Activated B cell treated with CpG ODN at 0.5 μM for 24 hours (primary cell): ENCODE measurements at regions not wholly inside any gene's neighbourhood (a gene's known extent, or its start where the extent isn't known, plus 50 kb on each side); places are given as distances from the start of the nearest gene placed in this dataset.
"Not testable (repeated sequence)": the region's sequence is repeated elsewhere in the genome, so short reads cannot be mapped to it uniquely, and the experiment has no call there.

Experiments used
- ATAC-seq: fragments of 200-7000 bp; cut with Tn5 transposase; one replicate; pipeline ENCODE4 v1.10.0; 2021; ENCODE audit warnings: low read depth, mild to moderate bottlenecking, moderate library complexity
- CTCF ChIA-PET: fragments of 350-600 bp; sonication (Branson Sonifier 250); formaldehyde crosslinking; loops from one replicate; lab custom pipeline; 2021; ENCODE audit warnings: antibody characterized with exemption; lab: Charles Lee
- POLR2A ChIA-PET: fragments of 350-600 bp; sonication (Branson Sonifier 250); formaldehyde crosslinking; loops from one replicate; lab custom pipeline; 2021; ENCODE audit warnings: antibody characterized with exemption; lab: Charles Lee
- DNase-seq: peaks from one replicate; pipeline ENCODE4 v3.0.0; 2022
- H3K27ac Mint-ChIP-seq: one replicate; pipeline ENCODE4 v1.8.0; 2020; ENCODE audit warnings: mixed read lengths
- H3K27me3 Mint-ChIP-seq: one replicate; pipeline ENCODE4 v1.8.0; 2021; ENCODE audit warnings: mixed read lengths
- H3K36me3 Mint-ChIP-seq: one replicate; pipeline ENCODE4 v1.8.0; 2021; ENCODE audit warnings: low read depth, mixed read lengths
- H3K4me1 Mint-ChIP-seq: one replicate; pipeline ENCODE4 v1.8.0; 2021; ENCODE audit warnings: mixed read lengths
- H3K4me3 Mint-ChIP-seq: one replicate; pipeline ENCODE4 v1.8.0; 2020; ENCODE audit warnings: mild to moderate bottlenecking, mixed read lengths
- H3K9me3 Mint-ChIP-seq: one replicate; pipeline ENCODE4 v1.8.0; 2020; ENCODE audit warnings: mixed read lengths
- intact Hi-C: fragments of 100-400 bp; cut with micrococcal nuclease; formaldehyde crosslinking; loops from one replicate; pipeline ENCODE4 v1.15.1; 2024
- TF ChIP-seq, protein P1 (sequence below): fragments of 200-600 bp; IDR thresholded peaks from one replicate; pipeline ENCODE4 v1.8.0; 2022; ENCODE audit warnings: antibody characterized with exemption, mild to moderate bottlenecking

DNA sequence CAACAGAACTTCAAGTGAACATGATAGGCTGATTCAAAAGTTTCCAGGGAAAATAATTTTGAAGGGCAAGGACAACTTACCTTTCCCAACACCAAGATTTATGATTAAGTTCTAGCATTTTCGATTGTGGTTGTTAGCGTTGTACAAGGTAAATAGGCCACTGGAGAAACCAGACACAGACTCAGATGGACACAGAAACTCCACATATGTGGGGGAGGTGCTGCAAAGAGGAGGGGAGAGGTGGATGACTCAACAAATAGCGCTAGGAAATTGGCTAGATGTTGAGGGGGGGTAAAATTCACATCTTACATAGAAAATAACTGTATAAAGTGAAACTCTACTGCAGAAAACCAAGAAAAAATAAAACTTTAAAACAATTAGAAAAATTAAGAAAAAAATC is 564.4 kb downstream of the MATN1 start:
- ChIA-PET POLR2A (no interaction called here), CTCF (no interaction called here)
- DNase-seq (no peak), ATAC-seq (no peak)
- H3K9me3 Mint-ChIP-seq, result peaks cover 8% of the 10 kb centered on the region
- H3K27ac Mint-ChIP-seq, result no peak overlapping the region
- intact Hi-C loops, result no loop called here
- TF ChIP-seq, protein P1, sequence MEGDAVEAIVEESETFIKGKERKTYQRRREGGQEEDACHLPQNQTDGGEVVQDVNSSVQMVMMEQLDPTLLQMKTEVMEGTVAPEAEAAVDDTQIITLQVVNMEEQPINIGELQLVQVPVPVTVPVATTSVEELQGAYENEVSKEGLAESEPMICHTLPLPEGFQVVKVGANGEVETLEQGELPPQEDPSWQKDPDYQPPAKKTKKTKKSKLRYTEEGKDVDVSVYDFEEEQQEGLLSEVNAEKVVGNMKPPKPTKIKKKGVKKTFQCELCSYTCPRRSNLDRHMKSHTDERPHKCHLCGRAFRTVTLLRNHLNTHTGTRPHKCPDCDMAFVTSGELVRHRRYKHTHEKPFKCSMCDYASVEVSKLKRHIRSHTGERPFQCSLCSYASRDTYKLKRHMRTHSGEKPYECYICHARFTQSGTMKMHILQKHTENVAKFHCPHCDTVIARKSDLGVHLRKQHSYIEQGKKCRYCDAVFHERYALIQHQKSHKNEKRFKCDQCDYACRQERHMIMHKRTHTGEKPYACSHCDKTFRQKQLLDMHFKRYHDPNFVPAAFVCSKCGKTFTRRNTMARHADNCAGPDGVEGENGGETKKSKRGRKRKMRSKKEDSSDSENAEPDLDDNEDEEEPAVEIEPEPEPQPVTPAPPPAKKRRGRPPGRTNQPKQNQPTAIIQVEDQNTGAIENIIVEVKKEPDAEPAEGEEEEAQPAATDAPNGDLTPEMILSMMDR, result no peak
- H3K36me3 Mint-ChIP-seq, result no peaks in the 10 kb centered on the region
- no peak overlapping the region for H3K4me3 Mint-ChIP-seq
- peaks cover 16% of the 10 kb centered on the region for H3K27me3 Mint-ChIP-seq
- H3K4me1 Mint-ChIP-seq, result no peaks in the 10 kb centered on the region

DNA sequence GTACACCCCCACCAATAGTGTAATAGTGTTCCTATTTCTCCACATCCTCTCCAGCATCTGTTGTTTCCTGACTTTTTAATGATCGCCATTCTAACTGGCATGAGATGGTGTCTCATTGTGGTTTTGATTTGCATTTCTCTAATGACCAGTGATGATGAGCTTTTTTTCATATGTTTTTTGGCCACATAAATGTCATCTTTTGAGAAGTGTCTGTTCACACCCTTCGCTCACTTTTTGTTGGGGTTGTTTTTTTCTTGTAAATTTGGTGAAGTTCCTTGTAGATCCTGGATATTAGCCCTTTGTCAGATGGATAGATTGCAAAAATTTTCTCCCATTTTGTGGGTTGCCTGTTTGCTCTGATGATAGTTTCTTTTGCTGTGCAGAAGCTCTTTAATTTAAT is 567.7 kb downstream of the MATN1 start:
- H3K36me3 Mint-ChIP-seq, H3K4me1 Mint-ChIP-seq, H3K4me3 Mint-ChIP-seq, intact Hi-C loops, CTCF ChIA-PET, DNase-seq, H3K27ac Mint-ChIP-seq, H3K27me3 Mint-ChIP-seq, ATAC-seq, POLR2A ChIA-PET: not testable (repeated sequence)
- H3K9me3 Mint-ChIP-seq, result peaks cover 21% of the 10 kb centered on the region

DNA sequence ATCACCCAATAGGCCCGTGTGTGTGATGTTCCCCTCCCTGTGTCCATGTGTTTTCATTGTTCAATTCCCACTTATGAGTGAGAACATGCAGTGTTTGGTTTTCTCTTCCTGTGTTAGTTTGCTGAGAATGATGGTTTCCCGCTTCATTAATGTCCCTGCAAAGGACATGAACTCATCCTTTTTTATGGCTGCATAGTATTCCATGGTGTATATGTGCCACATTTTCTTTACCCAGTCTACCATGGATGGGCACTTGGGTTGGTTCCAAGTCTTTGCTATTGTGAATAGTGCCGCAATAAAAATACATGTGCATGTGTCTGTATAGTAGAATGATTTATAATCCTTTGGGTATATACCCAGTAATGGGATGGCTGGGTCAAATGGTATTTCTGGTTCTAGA is 568.1 kb downstream of the MATN1 start:
- H3K4me1 Mint-ChIP-seq, intact Hi-C loops, H3K27ac Mint-ChIP-seq, H3K36me3 Mint-ChIP-seq, H3K27me3 Mint-ChIP-seq, H3K4me3 Mint-ChIP-seq, DNase-seq, POLR2A ChIA-PET, ATAC-seq, CTCF ChIA-PET: not testable (repeated sequence)
- peaks cover 21% of the 10 kb centered on the region for H3K9me3 Mint-ChIP-seq

DNA sequence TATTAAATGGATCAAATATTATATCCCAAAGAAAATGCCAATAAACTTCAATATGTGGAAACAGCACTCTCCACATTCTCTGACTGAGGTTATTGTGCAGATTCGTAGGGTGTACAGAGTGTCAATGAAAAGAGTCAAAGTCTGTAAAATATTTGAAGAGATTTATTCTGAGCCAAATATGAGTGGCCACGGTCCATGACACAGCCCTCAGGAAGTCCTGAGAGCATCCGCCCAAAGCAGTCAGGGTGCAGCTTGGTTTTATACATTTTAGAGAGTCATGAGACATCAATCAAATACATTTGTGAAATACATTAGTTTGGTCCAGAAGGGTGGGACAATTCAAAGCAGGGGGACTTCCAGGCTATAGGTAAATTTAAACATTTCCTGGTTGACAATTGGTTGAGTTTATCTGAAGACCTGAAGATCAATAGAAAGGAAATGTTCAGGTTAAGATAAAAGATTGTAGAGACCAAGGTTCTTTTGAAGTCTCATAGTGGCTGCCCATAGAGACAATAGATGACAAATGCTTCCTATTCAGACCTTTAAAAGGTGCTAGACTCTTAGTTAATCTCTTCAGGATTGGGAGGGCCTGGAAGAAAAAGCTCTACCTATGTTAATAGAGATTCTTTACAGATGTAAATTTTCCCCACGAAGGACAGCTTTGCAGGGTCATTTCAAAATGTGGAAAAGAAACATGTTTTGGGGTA is 569.5 kb downstream of the MATN1 start:
- no peak overlapping the region for H3K27ac Mint-ChIP-seq
- POLR2A ChIA-PET, result no interaction called here
- intact Hi-C loops, result no loop called here
- TF ChIP-seq, protein P1, result no peak
- peaks cover 21% of the 10 kb centered on the region for H3K9me3 Mint-ChIP-seq
- peaks cover 7% of the 10 kb centered on the region for H3K27me3 Mint-ChIP-seq
- H3K4me3 Mint-ChIP-seq, result no peak overlapping the region
- CTCF ChIA-PET, result no interaction called here
- no peaks in the 10 kb centered on the region for H3K4me1 Mint-ChIP-seq
- ATAC-seq, result no peak
- no peaks in the 10 kb centered on the region for H3K36me3 Mint-ChIP-seq
- DNase-seq, result no peak

DNA sequence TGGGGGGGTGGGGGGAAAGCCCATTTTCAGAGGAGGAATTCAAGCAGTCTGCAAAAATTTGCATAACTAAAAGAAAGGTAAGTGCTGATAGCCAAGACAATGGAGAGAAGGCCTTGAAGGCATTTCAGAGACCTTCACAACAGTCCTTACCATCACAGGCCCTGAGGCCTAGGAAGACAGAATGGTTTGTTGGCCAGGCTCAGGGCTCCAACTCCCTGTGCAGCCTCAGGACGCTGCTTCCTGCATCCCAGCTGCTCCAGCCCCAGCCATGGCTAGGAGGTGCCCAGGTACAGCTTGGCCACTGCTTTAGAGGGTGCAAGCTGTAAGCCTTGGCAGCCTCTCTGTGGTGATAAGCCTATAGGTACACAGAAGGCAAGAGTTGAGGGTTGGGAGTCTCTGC is 571.6 kb downstream of the MATN1 start:
- Mint-ChIP-seq H3K9me3 (peaks cover 21% of the 10 kb centered on the region), H3K36me3 (no peaks in the 10 kb centered on the region), H3K4me3 (no peak overlapping the region), H3K27me3 (peaks cover 6% of the 10 kb centered on the region), H3K4me1 (no peaks in the 10 kb centered on the region), H3K27ac (no peak overlapping the region)
- intact Hi-C loops, result no loop called here
- ATAC-seq (no peak), DNase-seq (no peak)
- POLR2A ChIA-PET, result no interaction called here
- CTCF ChIA-PET, result no interaction called here
- TF ChIP-seq, protein P1, result no peak

DNA sequence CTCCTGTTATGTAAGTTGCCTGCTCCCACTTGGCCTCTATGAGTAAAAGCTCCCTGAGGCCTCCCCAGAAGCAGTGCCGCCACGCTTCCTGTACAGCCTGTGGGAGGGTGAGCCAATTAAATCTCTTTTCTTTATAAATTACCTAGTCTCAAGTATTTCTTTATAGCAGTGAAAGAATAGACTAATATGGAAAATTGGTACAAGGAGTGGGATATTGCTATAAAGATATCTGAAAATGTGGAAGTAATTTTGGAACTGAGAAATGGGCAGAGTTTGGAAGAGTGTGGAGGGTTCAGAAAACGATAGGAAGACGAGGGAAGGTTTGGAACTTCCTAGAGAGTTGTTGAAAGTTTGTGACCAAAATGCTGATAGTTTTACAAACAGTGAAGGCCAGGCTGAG is 572.3 kb downstream of the MATN1 start:
- intact Hi-C loops, result no loop called here
- ChIA-PET CTCF (no interaction called here), POLR2A (no interaction called here)
- DNase-seq (no peak), ATAC-seq (no peak)
- peaks cover 21% of the 10 kb centered on the region for H3K9me3 Mint-ChIP-seq
- no peak overlapping the region for H3K27ac Mint-ChIP-seq
- no peaks in the 10 kb centered on the region for H3K36me3 Mint-ChIP-seq
- peaks cover 2% of the 10 kb centered on the region for H3K27me3 Mint-ChIP-seq
- H3K4me3 Mint-ChIP-seq, result no peak overlapping the region
- no peaks in the 10 kb centered on the region for H3K4me1 Mint-ChIP-seq
- TF ChIP-seq, protein P1, result no peak
